GM23338 (cell line): ENCODE measurements at regions not wholly inside any gene's neighbourhood (a gene's known extent, or its start where the extent isn't known, plus 50 kb on each side); places are given as distances from the start of the nearest gene placed in this dataset.

Experiments
- ATAC-seq: fragments of 200-7000 bp; cut with Tn5 transposase; 3 replicates; pipeline ENCODE4 v1.9.1; 2020
- DNase-seq: peaks from one replicate; pipeline ENCODE4 v3.0.0-alpha.2; 2015; ENCODE audit warnings: low spot score
- H2AFZ ChIP-seq: fragments of 200-600 bp; sonication (generic); 2 replicates; pipeline ENCODE4 v1.8.0; 2016; ENCODE audit warnings: antibody characterized with exemption, mild to moderate bottlenecking, moderate library complexity
- H3F3A ChIP-seq: fragments of 200-600 bp; sonication (generic); replicated peaks from 2 replicates; pipeline ENCODE4 v1.8.0; 2017; ENCODE audit warnings: antibody characterized with exemption, mixed run types, low read depth
- H3K27ac ChIP-seq: fragments of 200-600 bp; sonication (generic); 2 replicates; pipeline ENCODE4 v1.6.1; 2016; ENCODE audit warnings: low read depth
- H3K27me3 ChIP-seq: fragments of 200-600 bp; sonication (generic); 2 replicates; pipeline ENCODE4 v1.8.0; 2016; ENCODE audit warnings: mild to moderate bottlenecking, mixed run types, moderate library complexity; ENCODE audit not compliant: insufficient read depth
- H3K36me3 ChIP-seq: fragments of 200-600 bp; sonication (generic); 2 replicates; pipeline ENCODE4 v1.8.0; 2016; ENCODE audit warnings: mild to moderate bottlenecking; ENCODE audit not compliant: insufficient read depth
- H3K4me1 ChIP-seq: fragments of 200-600 bp; sonication (generic); 2 replicates; pipeline ENCODE4 v1.8.0; 2016; ENCODE audit warnings: mild to moderate bottlenecking, moderate library complexity; ENCODE audit not compliant: insufficient read depth
- H3K4me2 ChIP-seq: fragments of 200-600 bp; sonication (generic); 2 replicates; pipeline ENCODE4 v1.7.1; 2017; ENCODE audit warnings: mixed run types
- H3K4me3 ChIP-seq: fragments of 200-600 bp; sonication (generic); 2 replicates; pipeline ENCODE4 v1.6.1; 2016; ENCODE audit warnings: mixed run types
- H3K79me2 ChIP-seq: fragments of 200-600 bp; sonication (generic); replicated peaks from 2 replicates; pipeline ENCODE4 v1.8.0; 2017; ENCODE audit warnings: mild to moderate bottlenecking; ENCODE audit not compliant: insufficient read depth
- H3K9me2 ChIP-seq: fragments of 200-600 bp; sonication (generic); 2 replicates; pipeline ENCODE4 v1.8.0; 2017; ENCODE audit not compliant: insufficient read depth
- H4K20me1 ChIP-seq: fragments of 200-600 bp; sonication (generic); replicated peaks from 2 replicates; pipeline ENCODE4 v1.8.0; 2017; ENCODE audit warnings: mild to moderate bottlenecking; ENCODE audit not compliant: insufficient read depth
- H3K27ac Mint-ChIP-seq: 2 replicates; pipeline ENCODE4 v1.8.0; 2020; ENCODE audit warnings: inconsistent platforms, mild to moderate bottlenecking, moderate library complexity, mixed read lengths
- H3K27me3 Mint-ChIP-seq: 3 replicates; pipeline ENCODE4 v1.8.0; 2022; ENCODE audit warnings: low read depth, mild to moderate bottlenecking, moderate library complexity, mixed read lengths, inconsistent platforms; ENCODE audit not compliant: insufficient read depth, poor library complexity
- H3K36me3 Mint-ChIP-seq: 3 replicates; pipeline ENCODE4 v1.8.0; 2021; ENCODE audit warnings: low read depth, mild to moderate bottlenecking, inconsistent platforms, moderate library complexity, mixed read lengths
- H3K4me1 Mint-ChIP-seq: 3 replicates; pipeline ENCODE4 v1.8.0; 2020; ENCODE audit warnings: mild to moderate bottlenecking, inconsistent platforms, mixed read lengths
- H3K4me3 Mint-ChIP-seq: 3 replicates; pipeline ENCODE4 v1.8.0; 2021; ENCODE audit warnings: moderate library complexity, mild to moderate bottlenecking, inconsistent platforms, mixed read lengths
- H3K9me3 Mint-ChIP-seq: 3 replicates; pipeline ENCODE4 v1.8.0; 2020; ENCODE audit warnings: moderate library complexity, mild to moderate bottlenecking, inconsistent platforms, mixed read lengths
- CREB1 ChIP-seq: fragments of 250-450 bp; sonication (Bioruptor Pico); IDR thresholded peaks from 2 replicates; pipeline ENCODE4 v1.5.0; 2020; ENCODE audit warnings: low read depth, mild to moderate bottlenecking, moderate library complexity
- CTCF ChIP-seq, 2 experiments: fragments of 200-600 bp in 1 of 2; sonication (generic) in 1 of 2; conservative IDR thresholded peaks; 2 replicates each; pipeline versions ENCODE4 v1.5.1 to v1.6.1; 2016 to 2017; ENCODE audit warnings: antibody characterized with exemption in 2 of 2, low read depth in 2 of 2, mild to moderate bottlenecking in 2 of 2, moderate library complexity in 1 of 2
- EZH2 ChIP-seq: fragments of 200-600 bp; sonication (generic); IDR thresholded peaks from one replicate; pipeline ENCODE4 v1.8.0; 2017; ENCODE audit warnings: antibody characterized with exemption, mild to moderate bottlenecking, low read depth; ENCODE audit not compliant: unreplicated experiment
- EZH2phosphoT487 ChIP-seq: fragments of 200-600 bp; sonication (generic); IDR thresholded peaks from one replicate; pipeline ENCODE4 v1.8.1; 2018; ENCODE audit warnings: antibody characterized with exemption; ENCODE audit not compliant: unreplicated experiment
- JUNB ChIP-seq: IDR thresholded peaks from one replicate; pipeline ENCODE4 v1.6.1; 2016; ENCODE audit warnings: antibody characterized with exemption; ENCODE audit not compliant: unreplicated experiment
- NANOG ChIP-seq: IDR thresholded peaks from 2 replicates; pipeline ENCODE4 v1.6.1; 2016; ENCODE audit warnings: antibody characterized with exemption, borderline replicate concordance
- POLR2AphosphoS5 ChIP-seq: IDR thresholded peaks from 2 replicates; pipeline ENCODE4 v1.6.1; 2016; ENCODE audit warnings: antibody characterized with exemption, low read depth
- STAT1 ChIP-seq: IDR thresholded peaks from one replicate; pipeline ENCODE4 v1.6.1; 2016; ENCODE audit warnings: antibody characterized with exemption; ENCODE audit not compliant: unreplicated experiment
- ZNF114 ChIP-seq: fragments of 250-450 bp; sonication (Bioruptor Pico); IDR thresholded peaks from 2 replicates; pipeline ENCODE4 v1.5.0; 2020; ENCODE audit warnings: mild to moderate bottlenecking, moderate library complexity
- ZNF331 ChIP-seq: fragments of 250-450 bp; sonication (Bioruptor Pico); IDR thresholded peaks from 2 replicates; pipeline ENCODE4 v1.5.0; 2020; ENCODE audit warnings: low read depth, mild to moderate bottlenecking, moderate library complexity
- TF ChIP-seq, protein P1 (sequence below): IDR thresholded peaks from 2 replicates; pipeline ENCODE4 v1.6.1; 2016; ENCODE audit warnings: antibody characterized with exemption
- TF ChIP-seq, protein P2 (sequence below): IDR thresholded peaks from one replicate; pipeline ENCODE4 v1.6.1; 2018; ENCODE audit warnings: antibody characterized with exemption; ENCODE audit not compliant: unreplicated experiment
- TF ChIP-seq, protein P3 (sequence below): fragments of 250-450 bp; sonication (Bioruptor Pico); IDR thresholded peaks from 2 replicates; pipeline ENCODE4 v1.5.0; 2020; ENCODE audit warnings: mild to moderate bottlenecking, moderate library complexity

- TF ChIP-seq, protein P1, sequence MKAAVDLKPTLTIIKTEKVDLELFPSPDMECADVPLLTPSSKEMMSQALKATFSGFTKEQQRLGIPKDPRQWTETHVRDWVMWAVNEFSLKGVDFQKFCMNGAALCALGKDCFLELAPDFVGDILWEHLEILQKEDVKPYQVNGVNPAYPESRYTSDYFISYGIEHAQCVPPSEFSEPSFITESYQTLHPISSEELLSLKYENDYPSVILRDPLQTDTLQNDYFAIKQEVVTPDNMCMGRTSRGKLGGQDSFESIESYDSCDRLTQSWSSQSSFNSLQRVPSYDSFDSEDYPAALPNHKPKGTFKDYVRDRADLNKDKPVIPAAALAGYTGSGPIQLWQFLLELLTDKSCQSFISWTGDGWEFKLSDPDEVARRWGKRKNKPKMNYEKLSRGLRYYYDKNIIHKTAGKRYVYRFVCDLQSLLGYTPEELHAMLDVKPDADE, result no peak
- TF ChIP-seq STAT1, result no peak
- TF ChIP-seq EZH2, result no peak
- TF ChIP-seq, protein P2, sequence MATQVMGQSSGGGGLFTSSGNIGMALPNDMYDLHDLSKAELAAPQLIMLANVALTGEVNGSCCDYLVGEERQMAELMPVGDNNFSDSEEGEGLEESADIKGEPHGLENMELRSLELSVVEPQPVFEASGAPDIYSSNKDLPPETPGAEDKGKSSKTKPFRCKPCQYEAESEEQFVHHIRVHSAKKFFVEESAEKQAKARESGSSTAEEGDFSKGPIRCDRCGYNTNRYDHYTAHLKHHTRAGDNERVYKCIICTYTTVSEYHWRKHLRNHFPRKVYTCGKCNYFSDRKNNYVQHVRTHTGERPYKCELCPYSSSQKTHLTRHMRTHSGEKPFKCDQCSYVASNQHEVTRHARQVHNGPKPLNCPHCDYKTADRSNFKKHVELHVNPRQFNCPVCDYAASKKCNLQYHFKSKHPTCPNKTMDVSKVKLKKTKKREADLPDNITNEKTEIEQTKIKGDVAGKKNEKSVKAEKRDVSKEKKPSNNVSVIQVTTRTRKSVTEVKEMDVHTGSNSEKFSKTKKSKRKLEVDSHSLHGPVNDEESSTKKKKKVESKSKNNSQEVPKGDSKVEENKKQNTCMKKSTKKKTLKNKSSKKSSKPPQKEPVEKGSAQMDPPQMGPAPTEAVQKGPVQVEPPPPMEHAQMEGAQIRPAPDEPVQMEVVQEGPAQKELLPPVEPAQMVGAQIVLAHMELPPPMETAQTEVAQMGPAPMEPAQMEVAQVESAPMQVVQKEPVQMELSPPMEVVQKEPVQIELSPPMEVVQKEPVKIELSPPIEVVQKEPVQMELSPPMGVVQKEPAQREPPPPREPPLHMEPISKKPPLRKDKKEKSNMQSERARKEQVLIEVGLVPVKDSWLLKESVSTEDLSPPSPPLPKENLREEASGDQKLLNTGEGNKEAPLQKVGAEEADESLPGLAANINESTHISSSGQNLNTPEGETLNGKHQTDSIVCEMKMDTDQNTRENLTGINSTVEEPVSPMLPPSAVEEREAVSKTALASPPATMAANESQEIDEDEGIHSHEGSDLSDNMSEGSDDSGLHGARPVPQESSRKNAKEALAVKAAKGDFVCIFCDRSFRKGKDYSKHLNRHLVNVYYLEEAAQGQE, result no peak
- TF ChIP-seq POLR2AphosphoS5, result no peak
- TF ChIP-seq CTCF (conservative IDR thresholded peaks at IDR 0.05; ENCODE audit: low read depth in 2 of 2), result no peak
- TF ChIP-seq, protein P3, sequence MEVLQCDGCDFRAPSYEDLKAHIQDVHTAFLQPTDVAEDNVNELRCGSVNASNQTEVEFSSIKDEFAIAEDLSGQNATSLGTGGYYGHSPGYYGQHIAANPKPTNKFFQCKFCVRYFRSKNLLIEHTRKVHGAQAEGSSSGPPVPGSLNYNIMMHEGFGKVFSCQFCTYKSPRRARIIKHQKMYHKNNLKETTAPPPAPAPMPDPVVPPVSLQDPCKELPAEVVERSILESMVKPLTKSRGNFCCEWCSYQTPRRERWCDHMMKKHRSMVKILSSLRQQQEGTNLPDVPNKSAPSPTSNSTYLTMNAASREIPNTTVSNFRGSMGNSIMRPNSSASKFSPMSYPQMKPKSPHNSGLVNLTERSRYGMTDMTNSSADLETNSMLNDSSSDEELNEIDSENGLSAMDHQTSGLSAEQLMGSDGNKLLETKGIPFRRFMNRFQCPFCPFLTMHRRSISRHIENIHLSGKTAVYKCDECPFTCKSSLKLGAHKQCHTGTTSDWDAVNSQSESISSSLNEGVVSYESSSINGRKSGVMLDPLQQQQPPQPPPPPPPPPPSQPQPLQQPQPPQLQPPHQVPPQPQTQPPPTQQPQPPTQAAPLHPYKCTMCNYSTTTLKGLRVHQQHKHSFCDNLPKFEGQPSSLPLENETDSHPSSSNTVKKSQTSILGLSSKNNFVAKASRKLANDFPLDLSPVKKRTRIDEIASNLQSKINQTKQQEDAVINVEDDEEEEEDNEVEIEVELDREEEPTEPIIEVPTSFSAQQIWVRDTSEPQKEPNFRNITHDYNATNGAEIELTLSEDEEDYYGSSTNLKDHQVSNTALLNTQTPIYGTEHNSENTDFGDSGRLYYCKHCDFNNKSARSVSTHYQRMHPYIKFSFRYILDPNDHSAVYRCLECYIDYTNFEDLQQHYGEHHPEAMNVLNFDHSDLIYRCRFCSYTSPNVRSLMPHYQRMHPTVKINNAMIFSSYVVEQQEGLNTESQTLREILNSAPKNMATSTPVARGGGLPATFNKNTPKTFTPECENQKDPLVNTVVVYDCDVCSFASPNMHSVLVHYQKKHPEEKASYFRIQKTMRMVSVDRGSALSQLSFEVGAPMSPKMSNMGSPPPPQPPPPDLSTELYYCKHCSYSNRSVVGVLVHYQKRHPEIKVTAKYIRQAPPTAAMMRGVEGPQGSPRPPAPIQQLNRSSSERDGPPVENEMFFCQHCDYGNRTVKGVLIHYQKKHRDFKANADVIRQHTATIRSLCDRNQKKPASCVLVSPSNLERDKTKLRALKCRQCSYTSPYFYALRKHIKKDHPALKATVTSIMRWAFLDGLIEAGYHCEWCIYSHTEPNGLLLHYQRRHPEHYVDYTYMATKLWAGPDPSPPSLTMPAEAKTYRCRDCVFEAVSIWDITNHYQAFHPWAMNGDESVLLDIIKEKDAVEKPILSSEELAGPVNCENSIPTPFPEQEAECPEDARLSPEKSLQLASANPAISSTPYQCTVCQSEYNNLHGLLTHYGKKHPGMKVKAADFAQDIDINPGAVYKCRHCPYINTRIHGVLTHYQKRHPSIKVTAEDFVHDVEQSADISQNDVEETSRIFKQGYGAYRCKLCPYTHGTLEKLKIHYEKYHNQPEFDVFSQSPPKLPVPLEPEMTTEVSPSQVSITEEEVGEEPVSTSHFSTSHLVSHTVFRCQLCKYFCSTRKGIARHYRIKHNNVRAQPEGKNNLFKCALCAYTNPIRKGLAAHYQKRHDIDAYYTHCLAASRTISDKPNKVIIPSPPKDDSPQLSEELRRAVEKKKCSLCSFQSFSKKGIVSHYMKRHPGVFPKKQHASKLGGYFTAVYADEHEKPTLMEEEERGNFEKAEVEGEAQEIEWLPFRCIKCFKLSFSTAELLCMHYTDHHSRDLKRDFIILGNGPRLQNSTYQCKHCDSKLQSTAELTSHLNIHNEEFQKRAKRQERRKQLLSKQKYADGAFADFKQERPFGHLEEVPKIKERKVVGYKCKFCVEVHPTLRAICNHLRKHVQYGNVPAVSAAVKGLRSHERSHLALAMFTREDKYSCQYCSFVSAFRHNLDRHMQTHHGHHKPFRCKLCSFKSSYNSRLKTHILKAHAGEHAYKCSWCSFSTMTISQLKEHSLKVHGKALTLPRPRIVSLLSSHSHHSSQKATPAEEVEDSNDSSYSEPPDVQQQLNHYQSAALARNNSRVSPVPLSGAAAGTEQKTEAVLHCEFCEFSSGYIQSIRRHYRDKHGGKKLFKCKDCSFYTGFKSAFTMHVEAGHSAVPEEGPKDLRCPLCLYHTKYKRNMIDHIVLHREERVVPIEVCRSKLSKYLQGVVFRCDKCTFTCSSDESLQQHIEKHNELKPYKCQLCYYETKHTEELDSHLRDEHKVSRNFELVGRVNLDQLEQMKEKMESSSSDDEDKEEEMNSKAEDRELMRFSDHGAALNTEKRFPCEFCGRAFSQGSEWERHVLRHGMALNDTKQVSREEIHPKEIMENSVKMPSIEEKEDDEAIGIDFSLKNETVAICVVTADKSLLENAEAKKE, result no peak
- no peak for TF ChIP-seq ZNF114 (CRISPR knock-in tag)
- no peak for TF ChIP-seq CREB1 (CRISPR knock-in tag)
- no peak for TF ChIP-seq NANOG
- TF ChIP-seq JUNB, result no peak
- TF ChIP-seq ZNF331 (CRISPR knock-in tag), result no peak
- TF ChIP-seq EZH2phosphoT487, result no peak
- no peak for DNase-seq
- peaks cover 4% of the 10 kb centered on the region; the same call in 1 of the 2 replicates for H3K4me1 ChIP-seq
- H3K9me2 ChIP-seq, result no peaks in the 10 kb centered on the region
- Mint-ChIP-seq H3K27me3 (no peaks in the 10 kb centered on the region), H3K4me1 (peaks cover 21% of the 10 kb centered on the region), H3K4me3 (no peak overlapping the region), H3K36me3 (no peaks in the 10 kb centered on the region), H3K9me3 (no peaks in the 10 kb centered on the region), H3K27ac (no peak overlapping the region)
- no peak overlapping the region for H2AFZ ChIP-seq
- no peaks in the 10 kb centered on the region for H3K79me2 ChIP-seq
- no peak overlapping the region for H3K4me3 ChIP-seq
- ATAC-seq, result no peak
- no peak overlapping the region for H3K4me2 ChIP-seq
- H3K27ac ChIP-seq, result no peak overlapping the region
- H4K20me1 ChIP-seq, result no peaks in the 10 kb centered on the region
- H3K36me3 ChIP-seq, result no peaks in the 10 kb centered on the region
- H3F3A ChIP-seq, result no peaks in the 10 kb centered on the region
- H3K27me3 ChIP-seq, result no peaks in the 10 kb centered on the region
These were observed 786.1 kb downstream of the TMTC2 start for GRCh38 chr12:83472772-83473171.
